Pancreas (tissue), 10 donors: ENCODE measurements at regions not wholly inside any gene's neighbourhood (a gene's known extent, or its start where the extent isn't known, plus 50 kb on each side); places are given as distances from the start of the nearest gene placed in this dataset.

ENCODE experiments used
- ATAC-seq, 4 donors: fragments of 200-7000 bp; cut with Tn5 transposase; one replicate each; pipeline versions ENCODE4 v1.8.0 to v1.9.1; 2020; ENCODE audit warnings: mild to moderate bottlenecking in 4 of 4, moderate library complexity in 4 of 4
- DNase-seq, 6 donors: peaks; one replicate each; pipeline ENCODE4 v3.0.0-alpha.2; 2020
- FAIRE-seq: peaks from 2 replicates; lab custom pipeline; 2012; peaks lifted over from hg19 to GRCh38; lab: Jason Lieb, UNC
- H3K27ac ChIP-seq, 4 donors: fragments of 200-600 bp; sonication (generic); 1 replicate in 3 of 4; 2 replicates in 1 of 4; pipeline versions ENCODE4 v1.5.0 to v1.8.0; 2020
- H3K27me3 ChIP-seq, 4 donors: fragments of 200-600 bp; one replicate each; pipeline ENCODE4 v1.8.0; 2021
- H3K36me3 ChIP-seq, 3 donors: fragments of 200-600 bp; sonication (generic) in 1 of 3; one replicate each; pipeline versions ENCODE4 v1.5.0 to v1.8.0; 2020 to 2021
- H3K4me1 ChIP-seq, 3 donors: fragments of 200-600 bp; one replicate each; pipeline ENCODE4 v1.8.0; 2021
- H3K4me3 ChIP-seq, 4 donors: fragments of 200-600 bp; sonication (generic) in 2 of 4; one replicate each; pipeline versions ENCODE4 v1.5.0 to v1.8.0; 2020 to 2021
- H3K9me3 ChIP-seq, 4 donors: fragments of 200-600 bp; one replicate each; pipeline ENCODE4 v1.8.0; 2021
- WGBS, 2 donors: extraction: QIAGEN DNeasy Blood & Tissue Kit; methylation state at CpG; one replicate each; pipeline ENCODE4 v1.1.7; 2013; 5-methylcytosine and 5-hydroxymethylcytosine counted together
- intact Hi-C, 3 donors: fragments of 100-400 bp; cut with DNase I; formaldehyde crosslinking; loops; one replicate each; pipeline versions ENCODE4 v1.11.1 to v1.14.2; 2022
- TF ChIP-seq, protein P1 (sequence below), 4 donors: fragments of 200-600 bp; sonication (generic) in 3 of 4; IDR thresholded peaks; one replicate each; pipeline versions ENCODE4 v1.5.0 to v1.8.0; 2021; ENCODE audit warnings: antibody characterized with exemption in 4 of 4
- donor health status: healthy with polysubstance abuse.
- donor health status: DM: no; HTN: no; CAD: no; lungs with moderate emphysema.
- donor health status: DM: no; HTN: no; CAD: no.
- donor health status: control.
- donor health status: control.
- donor health status: Bipolar disorder and iron deficiency.
- donor health status: DM: yes; HTN: yes; CAD: no.
- donor health status: DM: no; HTN: no; CAD: no.
- donor health status: DM: no; HTN: no; CAD: no.
- donor health status: DM: yes; HTN: yes; CAD: no.

GRCh38 chr13:85537601-85538000 lies 261.6 kb downstream of the SLITRK6 start:
- 64 to 75% methylated on average over 2 of the region's 2 CpGs for WGBS, 2 donors
- ATAC-seq: no peak
- no peaks in the 10 kb centered on the region for H3K9me3 ChIP-seq
- H3K27me3 ChIP-seq: no peaks in the 10 kb centered on the region
- H3K27ac ChIP-seq: no peak overlapping the region
- TF ChIP-seq, protein P1, sequence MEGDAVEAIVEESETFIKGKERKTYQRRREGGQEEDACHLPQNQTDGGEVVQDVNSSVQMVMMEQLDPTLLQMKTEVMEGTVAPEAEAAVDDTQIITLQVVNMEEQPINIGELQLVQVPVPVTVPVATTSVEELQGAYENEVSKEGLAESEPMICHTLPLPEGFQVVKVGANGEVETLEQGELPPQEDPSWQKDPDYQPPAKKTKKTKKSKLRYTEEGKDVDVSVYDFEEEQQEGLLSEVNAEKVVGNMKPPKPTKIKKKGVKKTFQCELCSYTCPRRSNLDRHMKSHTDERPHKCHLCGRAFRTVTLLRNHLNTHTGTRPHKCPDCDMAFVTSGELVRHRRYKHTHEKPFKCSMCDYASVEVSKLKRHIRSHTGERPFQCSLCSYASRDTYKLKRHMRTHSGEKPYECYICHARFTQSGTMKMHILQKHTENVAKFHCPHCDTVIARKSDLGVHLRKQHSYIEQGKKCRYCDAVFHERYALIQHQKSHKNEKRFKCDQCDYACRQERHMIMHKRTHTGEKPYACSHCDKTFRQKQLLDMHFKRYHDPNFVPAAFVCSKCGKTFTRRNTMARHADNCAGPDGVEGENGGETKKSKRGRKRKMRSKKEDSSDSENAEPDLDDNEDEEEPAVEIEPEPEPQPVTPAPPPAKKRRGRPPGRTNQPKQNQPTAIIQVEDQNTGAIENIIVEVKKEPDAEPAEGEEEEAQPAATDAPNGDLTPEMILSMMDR (IDR thresholded peaks at IDR 0.05): no peak
- no peaks in the 10 kb centered on the region for H3K36me3 ChIP-seq
- H3K4me1 ChIP-seq: no peaks in the 10 kb centered on the region
- no peak for FAIRE-seq
- no peak for DNase-seq
- intact Hi-C loops: no loop called here
- no peak overlapping the region for H3K4me3 ChIP-seq

DNA sequence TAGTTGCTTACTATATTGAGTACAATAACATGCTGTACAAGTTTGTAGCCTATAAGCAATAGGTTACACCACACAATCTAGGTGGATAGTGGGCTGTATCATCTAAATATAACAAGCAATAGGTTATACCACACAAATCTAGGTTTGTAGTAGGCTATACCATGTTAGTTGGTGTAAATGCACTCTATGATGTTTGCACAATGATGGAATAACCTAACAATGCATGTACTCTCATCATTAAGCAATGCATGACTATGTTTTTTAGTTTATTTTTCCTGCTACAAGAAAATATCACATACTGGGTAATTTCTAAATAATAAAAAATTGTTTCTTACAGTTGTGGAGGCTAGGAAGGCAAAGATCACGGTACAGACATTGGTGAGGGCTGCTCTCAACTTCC lies 262.5 kb downstream of the SLITRK6 start:
- intact Hi-C loops: no loop called here
- Histone ChIP-seq H3K27ac (no peak overlapping the region), H3K4me1 (no peaks in the 10 kb centered on the region), H3K27me3 (no peaks in the 10 kb centered on the region), H3K4me3 (no peak overlapping the region), H3K9me3 (no peaks in the 10 kb centered on the region), H3K36me3 (no peaks in the 10 kb centered on the region)
- FAIRE-seq: no peak
- 64 to 88% methylated on average over 1 of the region's 1 CpG for WGBS, 2 donors
- no peak for DNase-seq
- ATAC-seq: no peak
- TF ChIP-seq, protein P1 (IDR thresholded peaks at IDR 0.05): no peak

DNA sequence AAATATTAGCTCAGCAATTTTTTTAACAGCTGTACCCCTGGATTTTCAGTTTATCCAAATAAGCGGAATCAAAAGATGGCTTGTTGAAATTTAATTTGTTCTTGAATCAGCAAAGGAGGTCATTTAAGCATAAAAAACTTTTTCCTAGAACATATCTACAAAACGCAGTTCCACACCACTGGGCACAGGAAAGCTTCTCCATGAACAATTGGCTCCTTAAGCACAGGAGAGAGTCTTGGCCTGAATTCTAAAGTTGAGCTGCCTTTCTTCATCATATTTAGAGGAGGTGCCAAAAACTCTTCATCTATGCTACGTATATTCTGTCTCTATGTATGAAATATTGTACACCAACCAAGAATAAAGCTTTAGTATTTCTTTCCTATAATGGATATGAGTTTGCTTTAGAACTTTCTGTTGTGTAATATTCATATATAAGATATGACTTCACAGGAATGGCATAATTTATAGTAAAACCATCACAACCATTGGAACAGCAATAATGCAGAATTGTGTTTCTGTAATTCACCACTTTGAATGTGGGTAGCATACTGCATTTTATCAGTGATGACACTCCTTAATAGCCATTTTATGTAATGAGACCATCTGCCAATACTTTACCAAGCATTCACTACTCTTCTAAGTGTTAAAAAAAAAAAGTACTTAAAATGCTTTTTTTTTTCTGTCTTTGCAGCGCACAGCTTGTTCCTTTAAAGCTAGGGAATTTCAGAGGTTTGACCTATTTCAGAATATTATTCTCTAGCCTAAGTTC lies 263.7 kb downstream of the SLITRK6 start:
- TF ChIP-seq, protein P1 (IDR thresholded peaks at IDR 0.05): no peak
- intact Hi-C loops: no loop called here
- FAIRE-seq (no peak), DNase-seq (no peak), ATAC-seq (no peak)
- Histone ChIP-seq H3K27ac (no peak overlapping the region), H3K27me3 (no peaks in the 10 kb centered on the region), H3K9me3 (no peaks in the 10 kb centered on the region), H3K4me1 (no peaks in the 10 kb centered on the region), H3K36me3 (no peaks in the 10 kb centered on the region), H3K4me3 (no peak overlapping the region)
- 61 to 78% methylated on average over 4 of the region's 4 CpGs for WGBS, 2 donors

GRCh38 chr13:85533911-85534310 lies 265.3 kb downstream of the SLITRK6 start:
- Histone ChIP-seq H3K4me1 (no peaks in the 10 kb centered on the region), H3K36me3 (no peaks in the 10 kb centered on the region), H3K27ac (no peak overlapping the region), H3K4me3 (no peak overlapping the region), H3K27me3 (no peaks in the 10 kb centered on the region), H3K9me3 (no peaks in the 10 kb centered on the region)
- DNase-seq (no peak), ATAC-seq (no peak), FAIRE-seq (no peak)
- TF ChIP-seq, protein P1 (IDR thresholded peaks at IDR 0.05): no peak
- intact Hi-C loops: no loop called here
- 65 to 78% methylated on average over 2 of the region's 2 CpGs for WGBS, 2 donors

DNA sequence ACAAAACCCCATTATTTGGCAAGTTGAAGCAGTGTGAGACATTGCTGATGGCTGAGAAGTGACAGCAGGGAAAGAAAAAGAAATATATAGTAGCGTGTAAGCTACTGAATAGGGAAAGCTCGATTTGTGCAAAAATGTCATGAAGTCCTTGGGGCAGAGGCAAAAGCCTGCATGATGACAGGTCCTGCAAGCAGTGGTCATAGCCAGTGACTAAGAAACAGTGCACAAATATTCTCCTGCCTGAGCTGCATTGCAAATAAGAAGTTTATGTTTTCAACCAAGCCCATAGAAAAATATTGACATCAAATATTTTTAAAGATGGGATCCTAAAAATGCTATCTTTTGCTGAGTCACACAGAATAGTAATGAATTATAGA lies 270.0 kb downstream of the SLITRK6 start:
- Histone ChIP-seq H3K36me3 (no peaks in the 10 kb centered on the region), H3K9me3 (no peaks in the 10 kb centered on the region), H3K4me1 (no peaks in the 10 kb centered on the region), H3K27ac (no peak overlapping the region), H3K4me3 (no peak overlapping the region), H3K27me3 (no peaks in the 10 kb centered on the region)
- DNase-seq (no peak), ATAC-seq (no peak), FAIRE-seq (no peak)
- 58 to 62% methylated on average over 2 of the region's 2 CpGs for WGBS, 2 donors
- TF ChIP-seq, protein P1 (IDR thresholded peaks at IDR 0.05): no peak
- intact Hi-C loops: no loop called here
